H1 (cell line): ENCODE measurements at regions not wholly inside any gene's neighbourhood (a gene's known extent, or its start where the extent isn't known, plus 50 kb on each side); places are given as distances from the start of the nearest gene placed in this dataset.

ENCODE experiments used
- RNF2 ChIP-seq: fragments of 200-900, 300-1000 bp; sonication (generic); IDR thresholded peaks from 2 replicates; pipeline ENCODE4 v1.7.1; 2016; ENCODE audit warnings: borderline replicate concordance, low read depth, mild to moderate bottlenecking, antibody characterized with exemption, low read length; ENCODE audit not compliant: poor library complexity, severe bottlenecking; ENCODE audit errors: missing control alignments

DNA sequence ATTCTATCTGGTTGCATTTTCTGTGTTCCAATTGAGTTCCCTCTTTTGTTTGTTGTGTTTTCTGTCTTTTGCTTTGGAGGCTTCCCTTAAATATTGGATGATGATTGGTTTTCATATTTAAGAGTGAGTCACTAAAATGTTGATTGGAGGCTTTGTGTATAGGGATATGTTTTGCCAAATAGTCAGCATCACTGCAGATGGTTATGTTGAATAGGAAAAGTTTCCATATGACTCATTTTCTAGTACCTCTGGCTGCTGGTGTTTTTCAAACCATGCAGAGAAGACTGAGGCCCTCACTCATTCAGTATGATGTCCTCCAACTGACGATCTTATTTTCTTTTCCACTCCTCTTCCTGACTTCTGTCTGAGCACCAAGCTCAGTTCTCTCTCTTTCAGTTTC lies 1290.0 kb downstream of the EFNA5 start (continued):
- no peak for TF ChIP-seq RNF2
- TF ChIP-seq, all 59 proteins: peak for 0
